Uterus (tissue), 2 donors: ENCODE measurements at regions not wholly inside any gene's neighbourhood (a gene's known extent, or its start where the extent isn't known, plus 50 kb on each side); places are given as distances from the start of the nearest gene placed in this dataset.

Source experiments
- POLR2A ChIP-seq, 2 donors: fragments of 450-650 bp; IDR thresholded peaks; one replicate each; pipeline ENCODE4 v1.6.1; 2016; ENCODE audit warnings: antibody characterized with exemption in 2 of 2, mild to moderate bottlenecking in 1 of 2, moderate library complexity in 1 of 2
- TF ChIP-seq, protein P1 (sequence below), 4 experiments: fragments of 200-600 bp in 2 of 4; fragments of 450-650 bp in 2 of 4; sonication (generic) in 2 of 4; IDR thresholded peaks; one replicate each; pipeline ENCODE4 v1.5.1; 2016 to 2019; ENCODE audit warnings: antibody characterized with exemption in 4 of 4, mild to moderate bottlenecking in 2 of 4, moderate library complexity in 1 of 4

DNA sequence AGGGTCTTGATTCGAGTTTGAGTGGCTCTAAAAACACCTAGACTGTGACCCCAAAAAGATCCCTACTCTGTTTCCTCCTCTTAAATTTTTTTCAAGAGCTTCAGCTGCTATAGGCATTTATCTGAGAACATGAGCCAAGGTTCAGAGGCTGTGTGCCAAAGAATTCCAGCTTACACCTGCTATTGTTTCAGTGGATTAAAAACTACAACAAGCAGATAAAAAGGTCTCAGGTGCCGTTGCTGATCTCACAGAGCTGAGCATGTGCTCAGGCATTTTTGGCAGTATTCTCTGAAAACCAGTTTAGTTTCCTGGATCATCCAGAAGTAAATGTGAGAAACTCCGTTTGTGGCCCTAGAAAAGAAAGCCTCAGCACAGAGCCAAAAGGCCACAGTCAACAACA, 349.2 kb downstream of the DEPDC1B start:
- TF ChIP-seq POLR2A (IDR thresholded peaks at IDR 0.05): no peak
- TF ChIP-seq, protein P1, sequence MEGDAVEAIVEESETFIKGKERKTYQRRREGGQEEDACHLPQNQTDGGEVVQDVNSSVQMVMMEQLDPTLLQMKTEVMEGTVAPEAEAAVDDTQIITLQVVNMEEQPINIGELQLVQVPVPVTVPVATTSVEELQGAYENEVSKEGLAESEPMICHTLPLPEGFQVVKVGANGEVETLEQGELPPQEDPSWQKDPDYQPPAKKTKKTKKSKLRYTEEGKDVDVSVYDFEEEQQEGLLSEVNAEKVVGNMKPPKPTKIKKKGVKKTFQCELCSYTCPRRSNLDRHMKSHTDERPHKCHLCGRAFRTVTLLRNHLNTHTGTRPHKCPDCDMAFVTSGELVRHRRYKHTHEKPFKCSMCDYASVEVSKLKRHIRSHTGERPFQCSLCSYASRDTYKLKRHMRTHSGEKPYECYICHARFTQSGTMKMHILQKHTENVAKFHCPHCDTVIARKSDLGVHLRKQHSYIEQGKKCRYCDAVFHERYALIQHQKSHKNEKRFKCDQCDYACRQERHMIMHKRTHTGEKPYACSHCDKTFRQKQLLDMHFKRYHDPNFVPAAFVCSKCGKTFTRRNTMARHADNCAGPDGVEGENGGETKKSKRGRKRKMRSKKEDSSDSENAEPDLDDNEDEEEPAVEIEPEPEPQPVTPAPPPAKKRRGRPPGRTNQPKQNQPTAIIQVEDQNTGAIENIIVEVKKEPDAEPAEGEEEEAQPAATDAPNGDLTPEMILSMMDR (IDR thresholded peaks at IDR 0.05): no peak
